Coronary artery (tissue), 2 donors: ENCODE measurements at regions not wholly inside any gene's neighbourhood (a gene's known extent, or its start where the extent isn't known, plus 50 kb on each side); places are given as distances from the start of the nearest gene placed in this dataset.

Experiments
- DNase-seq: peaks from one replicate; pipeline ENCODE4 v3.0.0-alpha.2; 2017; ENCODE audit warnings: low spot score
- H3K27ac ChIP-seq, 2 donors: fragments of 200-600 bp; sonication (generic); one replicate each; pipeline ENCODE4 v1.5.1; 2016 to 2019
- H3K4me3 ChIP-seq: fragments of 200-600 bp; sonication (generic); 2 replicates; pipeline ENCODE4 v1.5.1; 2016; ENCODE audit warnings: mild to moderate bottlenecking, moderate library complexity
- TF ChIP-seq, protein P1 (sequence below): fragments of 200-600 bp; sonication (generic); IDR thresholded peaks from one replicate; pipeline ENCODE4 v1.5.1; 2019; ENCODE audit warnings: antibody characterized with exemption

DNA sequence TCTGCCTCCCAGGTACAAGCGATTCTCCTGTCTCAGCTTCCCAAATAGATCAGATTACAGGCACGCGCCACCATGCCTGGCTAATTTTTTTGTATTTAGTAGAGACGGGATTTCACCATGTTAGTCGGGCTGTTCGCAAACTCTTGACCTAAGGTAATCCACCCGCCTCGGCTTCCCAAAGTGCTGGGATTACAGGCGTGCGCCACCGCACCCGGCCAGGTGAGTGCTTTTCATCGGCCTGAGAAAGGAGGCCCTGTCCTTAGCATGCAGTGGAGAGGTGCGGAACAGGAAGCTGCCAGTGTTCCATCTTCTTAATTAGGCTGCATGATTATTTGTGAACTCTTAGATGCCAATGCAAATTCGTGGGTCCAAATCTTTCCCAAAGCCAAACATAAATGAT, 125.7 kb upstream of the THSD7B start:
- TF ChIP-seq, protein P1, sequence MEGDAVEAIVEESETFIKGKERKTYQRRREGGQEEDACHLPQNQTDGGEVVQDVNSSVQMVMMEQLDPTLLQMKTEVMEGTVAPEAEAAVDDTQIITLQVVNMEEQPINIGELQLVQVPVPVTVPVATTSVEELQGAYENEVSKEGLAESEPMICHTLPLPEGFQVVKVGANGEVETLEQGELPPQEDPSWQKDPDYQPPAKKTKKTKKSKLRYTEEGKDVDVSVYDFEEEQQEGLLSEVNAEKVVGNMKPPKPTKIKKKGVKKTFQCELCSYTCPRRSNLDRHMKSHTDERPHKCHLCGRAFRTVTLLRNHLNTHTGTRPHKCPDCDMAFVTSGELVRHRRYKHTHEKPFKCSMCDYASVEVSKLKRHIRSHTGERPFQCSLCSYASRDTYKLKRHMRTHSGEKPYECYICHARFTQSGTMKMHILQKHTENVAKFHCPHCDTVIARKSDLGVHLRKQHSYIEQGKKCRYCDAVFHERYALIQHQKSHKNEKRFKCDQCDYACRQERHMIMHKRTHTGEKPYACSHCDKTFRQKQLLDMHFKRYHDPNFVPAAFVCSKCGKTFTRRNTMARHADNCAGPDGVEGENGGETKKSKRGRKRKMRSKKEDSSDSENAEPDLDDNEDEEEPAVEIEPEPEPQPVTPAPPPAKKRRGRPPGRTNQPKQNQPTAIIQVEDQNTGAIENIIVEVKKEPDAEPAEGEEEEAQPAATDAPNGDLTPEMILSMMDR: no peak
- Histone ChIP-seq H3K27ac (no peak overlapping the region), H3K4me3 (no peak overlapping the region)
- no peak for DNase-seq

GRCh38 chr2:136638193-136638592, 127.2 kb upstream of the THSD7B start:
- Histone ChIP-seq H3K4me3 (no peak overlapping the region), H3K27ac (no peak overlapping the region)
- TF ChIP-seq, protein P1: no peak
- DNase-seq: no peak

- no peak overlapping the region for H3K27ac ChIP-seq
- no peak for DNase-seq
These were observed 127.9 kb upstream of the THSD7B start for GRCh38 chr2:136637402-136637801.

GRCh38 chr2:136628490-136628889, 136.9 kb upstream of the THSD7B start:
- no peak overlapping the region for H3K27ac ChIP-seq
- no peak for DNase-seq
- no peak overlapping the region for H3K4me3 ChIP-seq
- TF ChIP-seq, protein P1: no peak

More at GRCh38 chr2:136637402-136637801, 127.9 kb upstream of the THSD7B start:
- no peak overlapping the region for H3K4me3 ChIP-seq
- TF ChIP-seq, protein P1: no peak

- TF ChIP-seq, protein P1: no peak
- Histone ChIP-seq H3K27ac (no peak overlapping the region), H3K4me3 (no peak overlapping the region)
- no peak for DNase-seq
These were observed 152.2 kb upstream of the THSD7B start for GRCh38 chr2:136613096-136613495.

- TF ChIP-seq, protein P1: no peak
- Histone ChIP-seq H3K27ac (no peak overlapping the region), H3K4me3 (no peak overlapping the region)
- no peak for DNase-seq
These were observed 153.3 kb upstream of the THSD7B start for GRCh38 chr2:136612079-136612478.

- DNase-seq: no peak
- Histone ChIP-seq H3K27ac (no peak overlapping the region), H3K4me3 (no peak overlapping the region)
- TF ChIP-seq, protein P1: no peak
These were observed 153.9 kb upstream of the THSD7B start for GRCh38 chr2:136611451-136611850.
